GM23248 (cell line): ENCODE measurements at regions not wholly inside any gene's neighbourhood (a gene's known extent, or its start where the extent isn't known, plus 50 kb on each side); places are given as distances from the start of the nearest gene placed in this dataset.
A peak's percentile ranks its signal among the peaks of the same experiment; 100 is the strongest.

Source experiments
- DNase-seq: peaks from one replicate; pipeline ENCODE4 v3.0.0-alpha.2; 2015
- H2AFZ ChIP-seq: fragments of 200-600 bp; sonication (generic); 2 replicates; pipeline ENCODE4 v1.6.1; 2016; ENCODE audit warnings: antibody characterized with exemption
- H3F3A ChIP-seq: fragments of 200-600 bp; sonication (generic); 2 replicates; pipeline ENCODE4 v1.6.1; 2016; ENCODE audit warnings: mild to moderate bottlenecking, antibody characterized with exemption, mixed run types; ENCODE audit not compliant: insufficient read depth
- H3K27ac ChIP-seq: fragments of 200-600 bp; sonication (generic); 2 replicates; pipeline ENCODE4 v1.5.1; 2016; ENCODE audit warnings: mild to moderate bottlenecking
- H3K27me3 ChIP-seq: fragments of 200-600 bp; sonication (generic); replicated peaks from 2 replicates; pipeline ENCODE4 v1.6.1; 2016; ENCODE audit warnings: mild to moderate bottlenecking; ENCODE audit not compliant: insufficient read depth
- H3K36me3 ChIP-seq: fragments of 200-600 bp; sonication (generic); 2 replicates; pipeline ENCODE4 v1.6.1; 2016; ENCODE audit warnings: low read depth, mild to moderate bottlenecking
- H3K4me1 ChIP-seq: fragments of 200-600 bp; sonication (generic); 2 replicates; pipeline ENCODE4 v1.6.1; 2016; ENCODE audit warnings: mild to moderate bottlenecking; ENCODE audit not compliant: insufficient read depth
- H3K4me2 ChIP-seq: fragments of 200-600 bp; sonication (generic); one replicate; pipeline ENCODE4 v1.6.1; 2016; ENCODE audit warnings: mild to moderate bottlenecking; ENCODE audit not compliant: unreplicated experiment
- H3K4me3 ChIP-seq: fragments of 200-600 bp; sonication (generic); 2 replicates; pipeline ENCODE4 v1.5.1; 2016; ENCODE audit warnings: mild to moderate bottlenecking
- H3K79me2 ChIP-seq: fragments of 200-600 bp; sonication (generic); 2 replicates; pipeline ENCODE4 v1.6.1; 2016; ENCODE audit warnings: mild to moderate bottlenecking; ENCODE audit not compliant: insufficient read depth
- H3K9ac ChIP-seq: fragments of 200-600 bp; sonication (generic); 2 replicates; pipeline ENCODE4 v1.6.1; 2016; ENCODE audit warnings: mild to moderate bottlenecking
- H3K9me2 ChIP-seq: fragments of 200-600 bp; sonication (generic); 2 replicates; pipeline ENCODE4 v1.6.1; 2016; ENCODE audit warnings: mixed run types, mild to moderate bottlenecking, moderate library complexity; ENCODE audit not compliant: insufficient read depth
- H3K9me3 ChIP-seq: fragments of 200-600 bp; sonication (generic); one replicate; pipeline ENCODE4 v1.6.1; 2017; ENCODE audit warnings: low read depth
- H4K20me1 ChIP-seq: fragments of 200-600 bp; sonication (generic); 2 replicates; pipeline ENCODE4 v1.6.0; 2016; ENCODE audit not compliant: insufficient read depth
- EZH2 ChIP-seq: fragments of 200-600 bp; sonication (generic); IDR thresholded peaks from 2 replicates; pipeline ENCODE4 v1.6.1; 2018; ENCODE audit warnings: antibody characterized with exemption, mild to moderate bottlenecking; ENCODE audit not compliant: insufficient read depth, poor library complexity, severe bottlenecking
- EZH2phosphoT487 ChIP-seq: fragments of 200-600 bp; sonication (generic); IDR thresholded peaks from 2 replicates; pipeline ENCODE4 v1.6.1; 2018; ENCODE audit warnings: antibody characterized with exemption, moderate library complexity, mild to moderate bottlenecking, low read depth; ENCODE audit not compliant: insufficient read depth
- WGBS, 2 experiments: methylation state at CpG; one replicate each; pipeline ENCODE4 v1.1.6; 2015 to 2017; ENCODE audit warnings: low lambda C conversion rate in 2 of 2, low coverage in 1 of 2; ENCODE audit errors: missing lambda C conversion rate in 2 of 2; 5-methylcytosine and 5-hydroxymethylcytosine counted together
- in situ Hi-C: fragments of 300-500 bp; cut with MboI; formaldehyde crosslinking; loops from 2 replicates; pipeline ENCODE4 v1.15.0; 2020

DNA sequence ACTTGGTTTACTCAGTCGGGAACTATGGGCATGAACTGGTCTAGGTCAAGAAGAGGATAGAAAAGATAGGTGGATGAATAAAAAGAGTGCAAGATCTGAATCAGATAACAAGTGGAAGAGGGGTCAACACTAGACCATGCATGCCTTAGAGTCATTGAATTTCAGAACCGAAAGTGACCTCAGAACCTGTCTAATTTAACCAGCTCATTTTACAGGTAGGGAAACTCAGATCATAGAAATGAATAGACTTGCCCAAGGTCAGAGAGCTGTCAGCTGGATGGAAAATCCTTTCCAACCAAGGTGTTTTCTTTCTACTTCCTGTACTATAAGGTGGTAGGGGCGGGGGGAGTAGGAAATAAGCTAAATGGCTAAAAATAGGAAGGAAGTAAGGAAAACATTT lies 121.4 kb upstream of the ADGRF1 start:
- no peaks in the 10 kb centered on the region for H3K79me2 ChIP-seq
- no peaks in the 10 kb centered on the region for H4K20me1 ChIP-seq
- TF ChIP-seq EZH2 (no peak), EZH2phosphoT487 (no peak)
- no peaks in the 10 kb centered on the region for H3K27me3 ChIP-seq
- peaks cover 14% of the 10 kb centered on the region for H3K4me1 ChIP-seq
- H3K9ac ChIP-seq = no peak overlapping the region
- no peaks in the 10 kb centered on the region for H3K36me3 ChIP-seq
- WGBS, 2 experiments = 25 to 34% methylated on average over 3 of the region's 3 CpGs
- peaks cover 8% of the 10 kb centered on the region for H3F3A ChIP-seq
- H3K9me2 ChIP-seq = no peaks in the 10 kb centered on the region
- no peak for DNase-seq
- no peak overlapping the region for H3K4me2 ChIP-seq
- no peaks in the 10 kb centered on the region for H3K9me3 ChIP-seq
- no peak overlapping the region for H3K27ac ChIP-seq
- no peak overlapping the region for H2AFZ ChIP-seq
- H3K4me3 ChIP-seq = no peak overlapping the region
- in situ Hi-C loops = no loop called here

DNA sequence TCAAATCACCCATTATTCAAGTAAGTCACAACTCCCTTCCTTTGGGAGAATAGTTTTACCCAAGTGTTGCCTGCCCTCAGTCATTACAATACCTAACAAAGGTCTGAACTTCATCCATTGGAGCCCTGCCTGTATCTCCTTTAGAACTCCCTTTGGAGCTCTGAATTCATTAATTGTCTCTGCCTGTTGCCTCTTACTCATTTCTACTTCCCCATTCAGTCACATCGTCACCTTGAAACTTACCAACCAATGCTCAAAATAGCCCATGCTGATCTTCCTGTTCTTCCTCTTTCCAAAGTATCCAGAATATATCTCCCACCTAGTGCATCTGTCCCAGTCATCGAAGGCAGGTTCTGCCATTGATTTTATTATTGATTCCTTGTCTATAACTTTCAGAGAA lies 120.7 kb upstream of the ADGRF1 start:
- no peaks in the 10 kb centered on the region for H3K79me2 ChIP-seq
- no peak overlapping the region for H3K9ac ChIP-seq
- H3K4me1 ChIP-seq = peaks cover 10% of the 10 kb centered on the region
- H3K36me3 ChIP-seq = no peaks in the 10 kb centered on the region
- H3K9me2 ChIP-seq = no peaks in the 10 kb centered on the region
- no peak overlapping the region for H3K4me3 ChIP-seq
- no peak overlapping the region for H3K27ac ChIP-seq
- no peaks in the 10 kb centered on the region for H3K9me3 ChIP-seq
- WGBS, 2 experiments = 25 to 26% methylated on average over 2 of the region's 2 CpGs
- H4K20me1 ChIP-seq = no peaks in the 10 kb centered on the region
- no peaks in the 10 kb centered on the region for H3K27me3 ChIP-seq
- DNase-seq = no peak
- H2AFZ ChIP-seq = no peak overlapping the region
- TF ChIP-seq EZH2phosphoT487 (no peak), EZH2 (no peak)
- peaks cover 6% of the 10 kb centered on the region for H3F3A ChIP-seq
- in situ Hi-C loops = no loop called here
- H3K4me2 ChIP-seq = no peak overlapping the region

DNA sequence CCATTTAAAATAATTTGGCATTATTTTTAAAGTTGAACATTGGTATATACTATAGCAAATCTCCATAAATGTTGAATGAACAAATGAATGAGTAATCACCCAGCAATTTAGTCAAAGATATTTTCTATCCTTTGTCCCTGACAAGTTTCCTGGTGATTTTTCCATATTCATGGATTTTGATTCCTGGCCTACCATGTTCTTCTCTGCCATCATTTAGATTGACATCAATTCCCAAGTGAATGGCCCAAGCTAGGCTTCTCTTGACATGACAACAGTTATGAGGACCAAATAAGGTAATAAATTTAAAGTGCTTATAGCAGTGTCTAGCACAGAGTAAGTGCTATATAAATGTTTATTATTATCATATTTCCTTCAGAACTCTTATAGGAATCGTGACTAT lies 120.1 kb upstream of the ADGRF1 start:
- no peaks in the 10 kb centered on the region for H4K20me1 ChIP-seq
- DNase-seq = no peak
- no peaks in the 10 kb centered on the region for H3K27me3 ChIP-seq
- H3K9me3 ChIP-seq = no peaks in the 10 kb centered on the region
- no peak overlapping the region for H3K9ac ChIP-seq
- in situ Hi-C loops = no loop called here
- no peaks in the 10 kb centered on the region for H3K9me2 ChIP-seq
- no peak overlapping the region for H3K4me3 ChIP-seq
- H3K27ac ChIP-seq = no peak overlapping the region
- TF ChIP-seq EZH2 (no peak), EZH2phosphoT487 (no peak)
- no peaks in the 10 kb centered on the region for H3K79me2 ChIP-seq
- peaks cover under 1% of the 10 kb centered on the region; the same call in 1 of the 2 replicates for H3F3A ChIP-seq
- H2AFZ ChIP-seq = no peak overlapping the region
- H3K36me3 ChIP-seq = no peaks in the 10 kb centered on the region
- 21 to 23% methylated on average over 1 of the region's 1 CpG for WGBS, 2 experiments
- H3K4me1 ChIP-seq = 0 out of 2 replicates have a peak, but pooled peaks cover 6% of the 10 kb centered on the region
- H3K4me2 ChIP-seq = no peak overlapping the region

DNA sequence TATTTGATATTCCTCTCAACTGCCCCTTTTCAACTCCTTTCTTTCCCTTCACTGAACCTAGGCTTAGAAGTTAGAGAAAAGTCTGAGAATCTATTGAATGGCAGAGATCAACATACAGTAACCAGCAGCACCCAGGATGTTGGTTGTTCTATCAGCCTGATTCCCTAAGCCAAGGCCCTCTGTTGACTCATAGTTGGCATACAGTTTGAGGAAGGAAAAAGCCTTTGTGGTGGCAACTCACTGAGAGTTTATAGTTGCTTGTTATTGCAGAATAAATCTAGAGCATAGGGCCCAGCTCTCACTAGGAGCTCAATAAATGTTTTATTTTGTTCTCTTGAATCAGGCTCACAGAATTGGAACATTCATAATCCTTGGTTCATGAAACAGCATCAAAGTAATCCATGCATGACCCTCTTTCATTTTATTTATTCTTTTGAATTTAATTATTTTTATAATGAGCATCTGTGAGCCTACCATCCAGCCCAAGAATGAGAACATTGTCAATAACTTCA lies 119.1 kb upstream of the ADGRF1 start:
- in situ Hi-C loops = no loop called here
- DNase-seq = peak; percentile 65
- no peak for TF ChIP-seq EZH2
- TF ChIP-seq EZH2phosphoT487 = no peak

DNA sequence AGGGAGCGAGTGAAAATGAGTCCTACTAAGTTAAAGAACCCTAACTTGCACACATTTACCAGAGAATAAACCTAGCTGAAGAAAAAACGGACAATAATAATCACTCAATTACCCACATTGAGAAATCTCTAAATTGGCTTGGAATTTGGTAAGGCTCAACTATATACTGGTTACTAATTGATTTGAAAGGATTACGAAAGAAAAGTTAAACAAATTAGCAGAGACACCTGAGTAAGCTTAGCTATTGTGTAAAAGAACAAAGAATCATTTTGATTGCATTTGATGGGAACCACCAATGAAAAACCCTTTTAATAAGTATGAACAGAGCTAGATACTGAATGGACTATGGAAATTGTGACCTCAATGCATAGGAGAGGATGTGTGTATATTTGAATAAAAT lies 118.6 kb upstream of the ADGRF1 start:
- H3K27ac ChIP-seq = no peak overlapping the region
- DNase-seq = no peak
- no peaks in the 10 kb centered on the region for H3F3A ChIP-seq
- no peaks in the 10 kb centered on the region for H3K9me3 ChIP-seq
- no peaks in the 10 kb centered on the region for H3K9me2 ChIP-seq
- 0 out of 2 replicates have a peak, but pooled peaks cover 6% of the 10 kb centered on the region for H3K4me1 ChIP-seq
- H3K9ac ChIP-seq = no peak overlapping the region
- no peaks in the 10 kb centered on the region for H4K20me1 ChIP-seq
- no peaks in the 10 kb centered on the region for H3K27me3 ChIP-seq
- no peak overlapping the region for H3K4me3 ChIP-seq
- in situ Hi-C loops = no loop called here
- TF ChIP-seq EZH2 (no peak), EZH2phosphoT487 (no peak)
- no peaks in the 10 kb centered on the region for H3K36me3 ChIP-seq
- 18 to 38% methylated on average over 3 of the region's 3 CpGs for WGBS, 2 experiments
- no peak overlapping the region for H3K4me2 ChIP-seq
- H3K79me2 ChIP-seq = no peaks in the 10 kb centered on the region
- no peak overlapping the region for H2AFZ ChIP-seq

More for the DNA sequence above, 119.1 kb upstream of the ADGRF1 start:
- Histone ChIP-seq H3K4me1 (0 out of 2 replicates have a peak, but pooled peaks cover 6% of the 10 kb centered on the region), H3K27me3 (no peaks in the 10 kb centered on the region), H3F3A (no peaks in the 10 kb centered on the region), H3K36me3 (no peaks in the 10 kb centered on the region), H3K79me2 (no peaks in the 10 kb centered on the region), H3K4me3 (no peak overlapping the region), H3K9ac (no peak overlapping the region), H4K20me1 (no peaks in the 10 kb centered on the region), H3K9me3 (no peaks in the 10 kb centered on the region), H3K4me2 (no peak overlapping the region), H2AFZ (no peak overlapping the region), H3K27ac (no peak overlapping the region), H3K9me2 (no peaks in the 10 kb centered on the region)
